ENCODE measurements at regions not wholly inside any gene's neighbourhood (a gene's known extent, or its start where the extent isn't known, plus 50 kb on each side); places are given as distances from the start of the nearest gene placed in this dataset.

DNA sequence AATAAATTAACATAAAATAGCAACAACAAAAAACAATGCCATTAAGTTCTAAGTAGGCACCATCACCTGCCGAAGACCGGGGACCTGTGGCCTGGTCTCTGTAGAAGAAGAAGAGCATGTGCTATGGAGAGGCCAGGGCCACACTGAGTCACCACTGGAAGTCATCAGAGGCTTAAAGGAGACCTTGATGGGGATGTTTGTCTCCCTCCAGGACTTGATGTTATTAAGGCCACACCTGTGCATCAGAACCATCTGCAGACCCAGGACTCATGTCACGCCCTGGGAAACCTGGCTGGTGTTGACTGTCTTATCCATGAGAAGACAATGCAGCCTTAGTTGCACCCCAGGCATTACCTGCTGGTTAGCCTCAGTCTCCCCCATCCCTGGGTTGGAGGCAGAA lies 292.3 kb downstream of the AACS start:
- Histone ChIP-seq H3K4me3 (ENCODE audit: severe bottlenecking) (no peak overlapping the region), H3K9me3 (ENCODE audit: severe bottlenecking) (no peaks in the 10 kb centered on the region), H3K36me3 (ENCODE audit: low read depth) (no peaks in the 10 kb centered on the region), H3K27ac (ENCODE audit: poor library complexity, severe bottlenecking) (no peak overlapping the region), H3K4me1 (ENCODE audit: insufficient read depth, poor library complexity, severe bottlenecking) (no peaks in the 10 kb centered on the region), H3K27me3 (ENCODE audit: insufficient read depth, poor library complexity, severe bottlenecking) (peaks cover 7% of the 10 kb centered on the region)
- ATAC-seq (ENCODE audit: low read depth): no peak
- no peak for DNase-seq (ENCODE audit: low spot score)
- TF ChIP-seq, protein P1, sequence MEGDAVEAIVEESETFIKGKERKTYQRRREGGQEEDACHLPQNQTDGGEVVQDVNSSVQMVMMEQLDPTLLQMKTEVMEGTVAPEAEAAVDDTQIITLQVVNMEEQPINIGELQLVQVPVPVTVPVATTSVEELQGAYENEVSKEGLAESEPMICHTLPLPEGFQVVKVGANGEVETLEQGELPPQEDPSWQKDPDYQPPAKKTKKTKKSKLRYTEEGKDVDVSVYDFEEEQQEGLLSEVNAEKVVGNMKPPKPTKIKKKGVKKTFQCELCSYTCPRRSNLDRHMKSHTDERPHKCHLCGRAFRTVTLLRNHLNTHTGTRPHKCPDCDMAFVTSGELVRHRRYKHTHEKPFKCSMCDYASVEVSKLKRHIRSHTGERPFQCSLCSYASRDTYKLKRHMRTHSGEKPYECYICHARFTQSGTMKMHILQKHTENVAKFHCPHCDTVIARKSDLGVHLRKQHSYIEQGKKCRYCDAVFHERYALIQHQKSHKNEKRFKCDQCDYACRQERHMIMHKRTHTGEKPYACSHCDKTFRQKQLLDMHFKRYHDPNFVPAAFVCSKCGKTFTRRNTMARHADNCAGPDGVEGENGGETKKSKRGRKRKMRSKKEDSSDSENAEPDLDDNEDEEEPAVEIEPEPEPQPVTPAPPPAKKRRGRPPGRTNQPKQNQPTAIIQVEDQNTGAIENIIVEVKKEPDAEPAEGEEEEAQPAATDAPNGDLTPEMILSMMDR (IDR thresholded peaks at IDR 0.05; ENCODE audit: poor library complexity, severe bottlenecking): no peak

DNA sequence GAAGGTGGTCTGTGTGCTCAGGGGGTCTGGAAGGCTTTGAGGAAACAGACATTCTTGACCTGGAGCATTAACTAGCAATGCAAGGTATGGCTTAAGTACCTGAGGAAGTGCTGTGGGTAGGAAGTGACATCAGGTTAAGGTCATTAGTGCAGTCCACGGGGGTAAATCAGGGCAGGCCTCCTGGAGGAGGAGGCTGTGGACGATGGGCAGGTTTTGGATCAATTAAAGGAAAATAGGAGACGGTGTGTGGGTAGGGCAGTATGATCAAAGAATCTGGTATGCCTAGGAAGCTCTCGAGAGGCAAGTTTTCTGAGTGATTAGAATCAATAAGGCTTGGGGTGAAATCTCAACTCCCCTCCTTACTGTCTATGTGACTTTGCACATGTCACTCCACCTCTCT lies 295.3 kb downstream of the AACS start:
- no peak for ATAC-seq (ENCODE audit: low read depth)
- DNase-seq (ENCODE audit: low spot score): no peak
- Histone ChIP-seq H3K36me3 (ENCODE audit: low read depth) (no peaks in the 10 kb centered on the region), H3K27me3 (ENCODE audit: insufficient read depth, poor library complexity, severe bottlenecking) (peaks cover 10% of the 10 kb centered on the region), H3K9me3 (ENCODE audit: severe bottlenecking) (no peaks in the 10 kb centered on the region), H3K4me1 (ENCODE audit: insufficient read depth, poor library complexity, severe bottlenecking) (no peaks in the 10 kb centered on the region), H3K4me3 (ENCODE audit: severe bottlenecking) (no peak overlapping the region), H3K27ac (ENCODE audit: poor library complexity, severe bottlenecking) (no peak overlapping the region)
- TF ChIP-seq, protein P1 (IDR thresholded peaks at IDR 0.05; ENCODE audit: poor library complexity, severe bottlenecking): no peak

DNA sequence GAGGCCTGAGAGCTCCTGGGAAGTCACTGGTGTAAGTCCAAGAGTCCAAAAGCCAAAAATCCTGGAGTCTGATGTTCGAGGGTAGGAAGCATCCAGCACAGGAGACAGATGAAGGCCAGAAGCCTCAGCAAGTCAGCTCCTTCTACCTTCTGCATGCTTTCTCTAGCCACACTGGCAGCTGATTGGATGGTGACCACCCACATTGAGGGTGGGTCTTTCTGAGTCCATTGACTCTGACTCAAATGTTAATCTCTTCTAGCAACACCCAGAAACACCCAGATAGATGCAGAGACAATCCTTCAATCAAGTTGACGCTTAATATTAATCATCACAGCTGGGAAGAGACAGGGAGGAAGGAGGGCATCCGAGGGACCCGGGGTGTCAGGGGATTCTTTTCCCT lies 305.8 kb downstream of the AACS start:
- no peak for ATAC-seq (ENCODE audit: low read depth)
- TF ChIP-seq, protein P1 (IDR thresholded peaks at IDR 0.05; ENCODE audit: poor library complexity, severe bottlenecking): no peak
- Histone ChIP-seq H3K27me3 (ENCODE audit: insufficient read depth, poor library complexity, severe bottlenecking) (peaks cover 7% of the 10 kb centered on the region), H3K4me1 (ENCODE audit: insufficient read depth, poor library complexity, severe bottlenecking) (no peaks in the 10 kb centered on the region), H3K27ac (ENCODE audit: poor library complexity, severe bottlenecking) (no peak overlapping the region), H3K36me3 (ENCODE audit: low read depth) (no peaks in the 10 kb centered on the region), H3K9me3 (ENCODE audit: severe bottlenecking) (no peaks in the 10 kb centered on the region), H3K4me3 (ENCODE audit: severe bottlenecking) (no peak overlapping the region)
- DNase-seq (ENCODE audit: low spot score): no peak

DNA sequence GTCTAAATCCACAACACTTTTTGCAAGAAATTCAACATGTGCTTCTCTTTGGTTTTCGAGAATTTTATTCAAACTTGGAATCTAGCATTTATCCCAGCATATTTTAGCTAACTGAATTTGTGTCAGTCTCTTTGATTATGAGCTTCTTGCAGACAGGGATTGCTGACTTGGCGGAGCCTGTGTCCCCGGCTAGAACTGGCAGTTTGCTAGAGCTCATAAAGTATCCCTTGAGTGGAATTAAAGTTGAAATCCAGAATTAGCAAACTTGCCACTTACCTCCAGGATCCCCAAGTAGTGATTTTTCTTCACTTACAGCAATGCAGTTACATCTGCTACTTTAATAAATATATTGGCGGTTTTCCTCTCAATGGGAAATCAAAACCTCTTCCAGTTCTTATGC lies 306.9 kb downstream of the AACS start:
- ATAC-seq (ENCODE audit: low read depth) (no peak), DNase-seq (ENCODE audit: low spot score) (no peak)
- H3K4me3 ChIP-seq (ENCODE audit: severe bottlenecking): no peak overlapping the region
- H3K27ac ChIP-seq (ENCODE audit: poor library complexity, severe bottlenecking): no peak overlapping the region
- H3K36me3 ChIP-seq (ENCODE audit: low read depth): no peaks in the 10 kb centered on the region
- peaks cover 7% of the 10 kb centered on the region for H3K27me3 ChIP-seq (ENCODE audit: insufficient read depth, poor library complexity, severe bottlenecking)
- H3K9me3 ChIP-seq (ENCODE audit: severe bottlenecking): no peaks in the 10 kb centered on the region
- no peaks in the 10 kb centered on the region for H3K4me1 ChIP-seq (ENCODE audit: insufficient read depth, poor library complexity, severe bottlenecking)
- TF ChIP-seq, protein P1 (IDR thresholded peaks at IDR 0.05; ENCODE audit: poor library complexity, severe bottlenecking): no peak

DNA sequence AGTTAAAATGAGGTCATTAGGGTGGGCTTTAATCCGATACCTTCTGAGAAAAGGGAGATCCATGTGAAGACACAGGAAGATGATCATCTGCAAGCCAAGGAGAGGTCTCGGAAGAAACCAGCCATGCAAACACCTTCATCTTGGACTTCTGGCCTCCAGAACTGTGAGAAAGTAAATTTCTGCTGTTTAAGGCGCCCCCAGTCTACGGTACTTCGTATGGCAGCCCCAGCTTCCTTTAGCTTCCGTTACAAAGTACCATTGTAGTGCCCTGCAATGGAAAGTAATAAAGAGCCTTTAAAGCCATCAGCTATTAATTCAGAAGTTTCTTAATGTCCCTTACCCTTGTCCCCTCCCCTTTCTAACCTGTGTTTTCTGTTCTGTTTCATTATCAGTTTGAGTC lies 308.1 kb downstream of the AACS start:
- no peak for DNase-seq (ENCODE audit: low spot score)
- no peak for ATAC-seq (ENCODE audit: low read depth)
- no peaks in the 10 kb centered on the region for H3K36me3 ChIP-seq (ENCODE audit: low read depth)
- TF ChIP-seq, protein P1 (IDR thresholded peaks at IDR 0.05; ENCODE audit: poor library complexity, severe bottlenecking): no peak
- no peak overlapping the region for H3K4me3 ChIP-seq (ENCODE audit: severe bottlenecking)
- H3K9me3 ChIP-seq (ENCODE audit: severe bottlenecking): no peaks in the 10 kb centered on the region
- no peaks in the 10 kb centered on the region for H3K4me1 ChIP-seq (ENCODE audit: insufficient read depth, poor library complexity, severe bottlenecking)
- H3K27me3 ChIP-seq (ENCODE audit: insufficient read depth, poor library complexity, severe bottlenecking): peaks cover 7% of the 10 kb centered on the region
- H3K27ac ChIP-seq (ENCODE audit: poor library complexity, severe bottlenecking): no peak overlapping the region
